Stimulated activated CD4-positive, alpha-beta T cell treated with anti-CD3 and anti-CD28 coated beads, Interleukin-1b, Interleukin-23, amount 100 ng/mL, for 24 hours (primary cell): ENCODE measurements at regions not wholly inside any gene's neighbourhood (a gene's known extent, or its start where the extent isn't known, plus 50 kb on each side); places are given as distances from the start of the nearest gene placed in this dataset.

Experiments
- DNase-seq, 4 experiments: peaks; one replicate each; pipeline ENCODE4 v3.0.0-alpha.2; 2020; ENCODE audit warnings: low read depth in 4 of 4, low spot score in 1 of 4

DNA sequence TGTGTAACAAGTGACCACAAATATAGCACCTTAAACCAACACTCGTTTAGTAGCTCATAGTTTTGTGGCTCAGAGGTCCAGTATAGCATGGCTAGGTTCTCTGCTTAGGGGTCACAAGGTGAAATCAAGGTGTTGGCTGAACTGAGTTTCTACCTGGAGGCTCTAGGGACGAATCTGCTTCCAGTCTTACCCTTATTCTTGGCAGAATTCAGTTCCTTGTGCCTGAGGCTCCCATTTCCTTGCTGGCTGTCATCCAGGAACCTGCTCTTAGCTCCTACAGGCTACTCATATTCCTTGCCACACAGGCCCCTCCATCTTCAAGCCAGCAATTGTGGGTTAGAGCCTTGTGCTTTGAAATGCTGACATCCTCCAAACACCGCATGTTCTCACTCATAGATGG, 212.3 kb upstream of the CDH13 start:
- no peak for DNase-seq

- no peak for DNase-seq
Observed at GRCh38 chr16:82412770-82413169, 214.0 kb upstream of the CDH13 start.

DNA sequence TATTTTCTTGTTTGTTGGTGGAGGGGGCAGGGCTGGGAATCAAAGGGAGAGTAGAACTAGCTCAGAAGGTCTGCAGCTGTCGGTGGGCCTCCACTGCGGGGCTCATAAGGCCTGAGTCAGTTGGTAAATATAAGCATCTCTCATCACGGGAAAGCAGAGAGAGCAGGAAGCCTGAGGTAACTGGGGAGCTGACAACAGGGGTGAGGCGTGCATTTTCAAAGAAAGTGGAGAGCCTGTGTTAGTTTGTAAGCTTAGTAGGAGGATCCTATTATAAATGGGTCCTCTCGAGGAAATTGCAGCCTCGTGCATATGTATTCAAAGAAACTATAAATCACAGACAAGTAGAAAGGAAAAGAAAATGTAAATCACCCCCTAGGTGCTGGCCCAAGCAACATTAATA, 221.0 kb upstream of the CDH13 start:
- DNase-seq = no peak

DNA sequence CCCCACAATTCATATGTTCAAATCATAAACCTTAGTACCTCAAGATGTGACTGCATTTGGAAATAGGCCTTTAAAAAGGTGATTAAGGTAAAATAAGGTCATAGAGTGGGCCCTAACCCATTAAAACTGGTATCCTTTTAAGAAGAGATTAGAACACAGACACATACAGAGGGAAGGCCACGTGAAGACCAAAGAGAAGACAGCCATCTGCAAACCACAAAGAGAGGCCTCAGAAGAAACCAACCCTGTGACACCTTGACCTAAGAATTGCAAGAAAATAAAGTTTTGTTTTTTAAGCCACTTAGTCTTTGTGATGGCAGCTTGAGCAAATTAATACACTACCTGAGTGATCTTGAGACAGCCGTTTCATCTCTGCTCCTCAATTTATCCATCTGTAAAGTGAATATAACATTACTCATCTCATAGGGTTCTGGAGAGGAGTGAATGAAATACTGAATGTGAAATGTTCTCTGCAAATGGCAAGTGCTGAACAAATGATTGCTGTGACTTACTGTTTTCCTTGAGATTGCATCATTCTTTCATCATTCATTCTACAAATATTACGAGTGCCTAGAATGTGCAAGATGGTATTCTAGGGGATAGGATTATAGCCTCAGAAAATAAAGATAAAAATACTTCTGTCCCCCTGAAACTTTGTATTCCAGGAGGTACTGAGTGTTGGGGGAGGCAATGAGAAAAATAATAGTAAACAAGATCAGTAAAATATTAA, 222.0 kb upstream of the CDH13 start:
- no peak for DNase-seq

DNA sequence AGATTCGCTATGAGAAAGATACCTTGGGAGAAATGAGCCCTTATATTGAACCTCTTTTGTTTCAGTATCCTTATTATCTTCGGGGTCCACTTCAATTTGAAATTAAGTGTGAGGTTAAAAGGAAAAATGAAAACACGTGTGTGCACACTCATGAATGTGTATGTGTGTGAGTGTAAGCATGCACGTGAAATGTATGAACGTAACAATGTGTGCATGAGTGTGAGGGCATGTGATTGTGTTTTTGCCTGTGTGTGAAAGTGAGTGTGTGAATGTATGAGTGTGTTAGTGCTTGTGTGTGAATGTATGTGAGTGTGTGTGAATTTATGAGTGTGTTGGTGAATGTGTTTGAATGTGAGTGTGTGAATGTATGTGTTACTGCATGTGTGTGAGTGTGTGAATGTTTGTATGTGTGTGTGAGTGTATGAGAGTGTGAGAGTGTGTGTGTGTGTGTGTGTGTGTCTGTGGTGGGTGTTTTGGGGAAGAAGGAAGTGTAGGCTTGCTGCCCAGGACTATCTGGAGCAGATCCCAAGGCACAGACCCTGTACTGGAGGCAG, 224.0 kb upstream of the CDH13 start:
- DNase-seq = no peak

GRCh38 chr16:82400046-82400445, 226.7 kb upstream of the CDH13 start:
- no peak for DNase-seq

DNA sequence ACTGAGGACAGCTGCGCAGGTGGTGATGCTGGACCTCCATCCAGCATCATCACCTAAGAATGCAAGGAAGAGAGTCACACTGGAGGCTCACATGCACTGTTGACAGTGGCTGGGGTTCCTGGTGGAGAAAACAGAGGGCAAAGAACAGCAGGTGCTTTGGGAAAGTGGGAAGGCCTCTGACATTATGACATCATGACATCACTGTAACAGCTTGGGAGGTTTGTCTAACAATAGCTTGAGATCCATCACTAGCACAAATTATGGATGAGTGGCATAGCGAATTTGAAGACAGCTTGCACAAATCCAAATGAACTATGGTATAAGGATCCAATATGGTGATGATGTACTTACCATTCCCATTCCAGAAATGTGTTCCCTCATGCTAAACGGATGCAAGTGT, 226.5 kb upstream of the MPHOSPH6 start:
- no peak for DNase-seq

GRCh38 chr16:82395212-82395611, 225.2 kb upstream of the MPHOSPH6 start:
- no peak for DNase-seq

DNA sequence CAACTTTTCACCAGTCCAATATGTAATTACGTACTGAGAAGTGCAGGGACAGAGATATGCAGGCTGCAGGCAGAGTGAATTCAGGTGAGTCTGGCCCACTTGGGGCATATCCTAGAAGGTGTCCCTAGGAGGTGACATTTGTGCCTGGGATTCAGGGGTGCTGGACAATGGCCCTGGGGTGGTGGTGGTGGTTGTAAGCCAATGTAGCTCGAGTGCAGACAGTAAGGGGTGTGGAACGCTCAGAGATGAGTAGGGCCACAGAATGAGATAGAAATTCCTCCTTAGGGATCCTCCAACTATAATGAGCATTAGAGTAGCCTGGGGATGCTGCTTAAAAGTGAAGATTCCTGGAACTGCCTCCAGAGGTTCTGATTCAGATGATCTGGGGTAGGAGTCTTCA, 221.7 kb upstream of the MPHOSPH6 start:
- DNase-seq = no peak

- DNase-seq = no peak
Observed at GRCh38 chr16:82389956-82390650, 220.1 kb upstream of the MPHOSPH6 start.

DNA sequence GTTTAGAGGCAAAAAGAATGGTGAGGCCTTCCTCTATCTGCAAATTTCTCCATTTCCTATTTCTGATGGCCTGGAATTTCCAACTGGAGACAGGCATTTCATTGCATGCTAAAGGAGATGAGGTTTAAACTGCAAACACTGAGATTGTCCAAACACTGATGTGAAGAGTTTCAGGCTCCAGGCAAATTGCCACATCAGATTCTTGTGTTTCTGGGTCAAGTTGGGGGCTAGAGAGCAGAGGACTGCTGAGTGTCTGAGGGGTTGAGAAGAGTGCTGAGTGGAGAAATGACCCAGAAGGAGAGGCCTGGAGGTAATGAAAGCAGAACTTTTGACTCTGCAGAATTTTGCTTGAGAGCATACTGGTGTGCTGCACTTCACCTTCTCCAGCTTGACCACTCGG, 216.7 kb upstream of the MPHOSPH6 start:
- no peak for DNase-seq

DNA sequence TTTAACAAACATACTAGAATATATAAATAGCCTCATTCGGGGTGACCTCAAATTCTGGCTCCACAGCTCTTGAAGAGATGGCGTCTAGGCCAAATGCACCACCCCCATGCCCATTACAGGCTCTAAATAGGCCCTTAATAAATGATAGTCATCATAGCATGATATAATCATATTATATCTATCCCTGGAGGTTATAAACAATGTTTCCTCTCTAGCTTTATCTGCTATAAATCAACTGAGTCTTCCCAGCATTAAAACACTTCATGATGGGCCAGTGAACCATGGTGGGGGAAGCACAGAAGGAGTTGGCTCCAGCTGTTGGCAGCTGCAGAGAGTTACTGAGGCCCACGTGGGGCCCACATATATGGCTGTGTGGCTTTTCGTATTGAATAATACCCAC, 214.9 kb upstream of the MPHOSPH6 start:
- DNase-seq = no peak

DNA sequence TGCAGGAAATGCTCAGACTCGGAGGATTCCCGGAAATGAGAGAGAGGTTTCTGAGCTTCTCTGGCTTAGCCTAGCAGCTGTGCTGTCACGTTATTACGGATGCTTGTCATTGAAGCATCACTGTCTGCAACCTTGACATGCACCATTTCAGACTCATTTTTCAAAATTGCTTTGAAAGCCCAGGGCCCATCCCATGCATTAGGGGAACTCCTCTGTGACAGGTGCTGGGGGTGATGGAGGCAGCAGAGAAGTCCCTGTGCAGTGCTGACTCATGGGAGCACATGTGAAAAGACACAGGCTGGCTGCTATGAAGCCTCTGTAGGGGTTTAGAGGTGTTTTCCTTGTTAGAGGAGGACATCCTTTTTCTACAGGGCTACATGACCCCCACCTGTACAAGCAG, 214.0 kb upstream of the MPHOSPH6 start:
- no peak for DNase-seq

DNA sequence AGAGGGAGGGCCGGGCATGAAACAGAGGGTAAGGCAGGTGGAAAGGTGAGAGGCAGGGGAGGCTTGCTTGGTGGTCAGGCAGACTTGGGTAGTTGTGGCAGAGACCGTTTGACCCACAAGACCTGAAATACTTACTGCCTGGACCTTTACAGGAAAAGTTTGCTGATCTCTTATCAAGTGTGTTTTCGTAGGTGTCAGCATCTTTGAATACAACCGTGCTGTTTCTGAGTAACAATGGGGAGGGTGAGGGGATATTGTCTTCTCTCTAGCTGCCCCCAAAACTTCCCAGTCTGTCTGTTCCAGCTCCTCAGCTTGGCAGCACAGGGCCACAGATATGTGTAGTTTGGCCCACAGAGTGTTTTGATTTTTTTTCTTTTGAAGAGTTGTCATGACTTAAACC, 212.5 kb upstream of the MPHOSPH6 start:
- DNase-seq = no peak

DNA sequence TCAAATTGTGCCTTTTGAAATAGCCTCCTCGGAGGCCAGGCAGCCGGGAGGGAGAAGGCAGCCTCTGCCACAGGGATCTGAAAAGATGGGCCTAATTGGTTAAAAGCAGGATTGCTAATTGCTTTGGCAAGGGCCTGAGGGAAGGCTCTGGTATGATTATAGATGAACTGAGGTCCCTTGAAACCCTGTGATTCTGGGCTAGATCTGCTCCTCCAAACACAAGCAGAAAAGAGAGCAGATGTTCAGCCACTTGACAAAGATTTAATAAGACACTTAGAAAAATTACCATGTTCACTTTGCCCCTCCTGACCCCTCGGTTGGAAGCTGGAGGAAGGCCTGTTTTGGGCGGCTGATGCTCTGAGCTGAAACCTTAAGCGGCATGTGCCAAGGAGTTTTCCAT, 209.5 kb upstream of the MPHOSPH6 start:
- DNase-seq = no peak

DNA sequence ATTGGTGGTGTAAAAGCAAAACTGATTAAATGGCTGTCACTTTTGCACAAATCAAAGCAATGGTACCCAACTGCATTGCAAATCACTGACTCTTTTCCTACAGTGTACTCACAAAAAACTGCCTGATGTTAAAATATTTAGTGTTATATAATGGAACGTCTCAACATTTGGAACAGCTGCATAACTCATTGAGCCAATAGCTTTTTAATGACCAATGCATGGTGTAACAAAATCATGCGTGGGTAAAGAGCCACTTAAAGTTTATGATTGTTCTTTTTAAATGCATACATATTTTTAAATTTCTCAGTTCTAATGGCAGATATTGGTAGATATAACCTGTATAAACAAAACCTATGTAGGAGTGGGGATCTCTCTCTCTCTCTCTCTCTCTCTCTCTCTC, 204.0 kb upstream of the MPHOSPH6 start:
- DNase-seq = no peak

GRCh38 chr16:82370282-82370681, 200.3 kb upstream of the MPHOSPH6 start:
- no peak for DNase-seq

DNA sequence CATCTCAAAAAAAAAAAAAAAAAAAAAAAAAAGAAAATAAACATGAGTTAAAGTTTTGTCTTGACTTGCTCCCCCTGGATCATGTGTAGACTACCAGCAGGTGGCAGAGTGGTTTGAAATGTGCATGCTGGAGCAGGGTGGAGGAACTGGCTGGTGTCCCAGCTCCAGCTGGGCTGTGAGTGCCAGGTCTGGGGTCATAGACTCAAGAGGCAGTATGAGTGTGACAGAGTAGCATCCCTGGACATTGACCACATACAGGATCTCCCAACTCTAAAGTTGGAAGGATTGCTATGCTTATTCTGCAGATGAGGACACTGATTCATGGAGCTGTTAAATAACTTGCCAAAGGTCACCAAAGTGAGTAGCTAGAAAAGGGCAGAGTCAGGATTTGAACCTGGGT, 198.0 kb upstream of the MPHOSPH6 start:
- no peak for DNase-seq

GRCh38 chr16:82366462-82366861, 196.4 kb upstream of the MPHOSPH6 start:
- DNase-seq = no peak

DNA sequence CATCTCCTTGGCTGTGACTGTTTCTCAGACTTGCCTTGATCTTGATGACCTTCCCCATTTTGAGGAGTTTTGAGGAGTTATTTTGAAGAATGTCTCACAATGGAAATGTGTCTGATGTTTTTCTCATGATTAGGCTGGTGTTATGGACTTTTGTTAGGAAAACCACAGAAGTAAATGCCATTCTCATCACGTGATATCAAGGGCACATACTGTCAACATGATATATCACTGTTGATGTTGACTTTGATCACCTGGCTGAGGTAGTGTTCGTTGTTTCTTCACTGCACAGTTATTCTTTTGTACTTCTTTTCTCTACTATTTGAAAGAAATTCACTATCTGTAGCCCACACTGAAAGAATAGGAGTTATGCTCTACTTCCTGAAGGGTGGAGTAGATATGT, 194.7 kb upstream of the MPHOSPH6 start:
- DNase-seq = no peak

- no peak for DNase-seq
Observed at GRCh38 chr16:82363026-82363816, 193.2 kb upstream of the MPHOSPH6 start.

DNA sequence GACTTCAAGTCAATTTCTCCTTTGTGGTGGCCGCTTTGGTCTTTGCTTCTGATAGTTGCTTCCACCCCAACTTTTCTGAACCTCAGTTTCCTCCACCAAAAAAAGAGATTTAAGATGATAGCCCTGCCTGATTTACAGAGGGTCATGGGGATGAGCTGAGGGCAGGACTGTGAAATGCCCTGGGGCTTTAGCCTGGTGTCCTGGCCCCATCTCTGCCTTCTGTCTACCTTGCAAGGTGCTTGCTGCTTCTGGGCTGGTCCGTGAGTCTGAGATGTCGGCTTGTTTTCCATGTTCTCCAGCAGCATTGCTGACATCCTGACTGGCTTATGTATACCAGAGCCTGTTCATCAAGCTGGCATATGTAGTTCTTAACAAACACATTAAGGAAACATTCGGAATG, 191.9 kb upstream of the MPHOSPH6 start:
- DNase-seq = no peak
